ENCODE measurements at regions not wholly inside any gene's neighbourhood (a gene's known extent, or its start where the extent isn't known, plus 50 kb on each side); places are given as distances from the start of the nearest gene placed in this dataset.

DNA sequence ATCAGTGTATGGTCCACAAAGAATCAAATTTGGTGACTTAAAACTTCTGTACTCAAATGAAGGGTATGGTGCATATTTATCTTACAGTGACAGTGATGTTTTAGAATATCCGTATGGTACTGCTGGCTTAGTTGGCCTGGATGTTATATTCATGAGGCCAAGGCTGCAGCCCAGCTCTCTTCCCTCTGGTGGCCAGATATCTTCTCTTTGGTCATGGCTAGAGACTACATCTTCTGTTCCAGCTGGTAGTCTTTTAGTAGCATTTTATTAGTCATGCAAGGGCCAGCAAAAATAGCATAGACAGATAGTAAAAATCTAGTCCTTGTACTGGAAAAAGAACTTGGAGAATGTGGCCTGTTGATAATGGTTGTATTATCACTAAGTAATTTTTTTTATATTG lies 124.0 kb upstream of the ROPN1 start:
- Histone ChIP-seq H3K9me3 (no peaks in the 10 kb centered on the region), H3K27ac (ENCODE audit: low read length) (no peak overlapping the region), H3K36me3 (ENCODE audit: control insufficient read depth in 2 of 2, extremely low read depth in 1 of 2, insufficient read depth in 1 of 2, low read length in 1 of 2) (no peaks in the 10 kb centered on the region), H3K27me3 (replicated peaks in 1 of 2; ENCODE audit: control insufficient read depth in 2 of 2, extremely low read depth in 1 of 2, insufficient read depth in 2 of 2, low read length in 1 of 2) (peaks cover 0 to 10% of the 10 kb centered on the region in 2 experiments), H3K4me3 (ENCODE audit: control insufficient read depth in 1 of 2, extremely low read depth in 1 of 2, low read length in 1 of 2) (no peak overlapping the region), H3K4me1 (ENCODE audit: control insufficient read depth in 1 of 2, extremely low read depth in 1 of 2, insufficient read depth in 2 of 2, low read length in 2 of 2) (no peaks in the 10 kb centered on the region)
- Mint-ChIP-seq H3K27ac (no peak overlapping the region), H3K4me1 (no peaks in the 10 kb centered on the region), H3K9me3 (no peaks in the 10 kb centered on the region), H3K36me3 (no peaks in the 10 kb centered on the region), H3K4me3 (no peak overlapping the region), H3K27me3 (peaks cover 13 to 23% of the 10 kb centered on the region in 2 donors)
- WGBS (ENCODE audit: insufficient coverage): 80% methylated on average over 1 of the region's 1 CpG
- no peak for DNase-seq
- no peak for ATAC-seq (replicated peaks in 1 of 4)
- ChIA-PET POLR2A (no interaction called here), CTCF (no interaction called here)

DNA sequence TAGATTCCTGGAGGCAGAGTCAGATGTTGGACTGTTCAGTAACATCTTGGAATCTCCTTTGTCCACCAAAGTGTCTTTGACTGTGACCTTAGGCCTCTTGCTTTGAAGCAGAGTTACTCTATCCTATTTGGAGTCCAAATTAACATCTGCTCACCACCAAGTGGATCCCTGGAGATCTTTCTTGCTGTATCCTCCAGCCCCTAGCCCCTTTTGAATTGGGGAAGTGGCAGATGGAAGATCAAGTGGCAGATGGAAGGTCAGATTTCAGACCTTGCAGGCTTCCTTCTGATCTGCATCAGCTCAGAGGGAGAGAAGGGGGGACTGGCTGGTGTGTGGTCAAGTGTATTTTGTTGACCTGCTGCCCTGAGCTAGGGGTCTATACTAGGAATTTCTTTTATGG lies 125.0 kb upstream of the ROPN1 start:
- CTCF ChIA-PET: no interaction called here
- Histone ChIP-seq H3K36me3 (ENCODE audit: control insufficient read depth in 2 of 2, extremely low read depth in 1 of 2, insufficient read depth in 1 of 2, low read length in 1 of 2) (no peaks in the 10 kb centered on the region), H3K9me3 (no peaks in the 10 kb centered on the region), H3K4me1 (ENCODE audit: control insufficient read depth in 1 of 2, extremely low read depth in 1 of 2, insufficient read depth in 2 of 2, low read length in 2 of 2) (no peaks in the 10 kb centered on the region), H3K27me3 (replicated peaks in 1 of 2; ENCODE audit: control insufficient read depth in 2 of 2, extremely low read depth in 1 of 2, insufficient read depth in 2 of 2, low read length in 1 of 2) (peaks cover 0 to 10% of the 10 kb centered on the region in 2 experiments), H3K27ac (ENCODE audit: low read length) (no peak overlapping the region), H3K4me3 (ENCODE audit: control insufficient read depth in 1 of 2, extremely low read depth in 1 of 2, low read length in 1 of 2) (no peak overlapping the region)
- no peak for ATAC-seq (replicated peaks in 1 of 4)
- POLR2A ChIA-PET: no interaction called here
- no peaks in the 10 kb centered on the region for H3K36me3 Mint-ChIP-seq
- H3K9me3 Mint-ChIP-seq: no peaks in the 10 kb centered on the region
- no peak for DNase-seq
- no peak overlapping the region for H3K27ac Mint-ChIP-seq
- no peaks in the 10 kb centered on the region for H3K4me1 Mint-ChIP-seq
- peaks cover 13 to 23% of the 10 kb centered on the region in 2 donors for H3K27me3 Mint-ChIP-seq
- no peak overlapping the region for H3K4me3 Mint-ChIP-seq

GRCh38 chr3:124117486-124117885 lies 125.6 kb upstream of the ROPN1 start:
- no peak overlapping the region for H3K27ac Mint-ChIP-seq
- H3K4me3 ChIP-seq (ENCODE audit: control insufficient read depth in 1 of 2, extremely low read depth in 1 of 2, low read length in 1 of 2): no peak overlapping the region
- ChIA-PET CTCF (no interaction called here), POLR2A (no interaction called here)
- H3K4me3 Mint-ChIP-seq: no peak overlapping the region
- DNase-seq (no peak), ATAC-seq (replicated peaks in 1 of 4) (no peak)
- no peaks in the 10 kb centered on the region for H3K9me3 Mint-ChIP-seq
- 86% methylated on average over 2 of the region's 3 CpGs for WGBS (ENCODE audit: insufficient coverage)
- H3K27me3 Mint-ChIP-seq: peaks cover 13 to 23% of the 10 kb centered on the region in 2 donors
- no peaks in the 10 kb centered on the region for H3K9me3 ChIP-seq
- no peaks in the 10 kb centered on the region for H3K36me3 Mint-ChIP-seq
- no peak overlapping the region for H3K27ac ChIP-seq (ENCODE audit: low read length)
- H3K27me3 ChIP-seq (replicated peaks in 1 of 2; ENCODE audit: control insufficient read depth in 2 of 2, extremely low read depth in 1 of 2, insufficient read depth in 2 of 2, low read length in 1 of 2): peaks cover 0 to 10% of the 10 kb centered on the region in 2 experiments
- no peaks in the 10 kb centered on the region for H3K4me1 Mint-ChIP-seq
- H3K36me3 ChIP-seq (ENCODE audit: control insufficient read depth in 2 of 2, extremely low read depth in 1 of 2, insufficient read depth in 1 of 2, low read length in 1 of 2): no peaks in the 10 kb centered on the region
- no peaks in the 10 kb centered on the region for H3K4me1 ChIP-seq (ENCODE audit: control insufficient read depth in 1 of 2, extremely low read depth in 1 of 2, insufficient read depth in 2 of 2, low read length in 2 of 2)

DNA sequence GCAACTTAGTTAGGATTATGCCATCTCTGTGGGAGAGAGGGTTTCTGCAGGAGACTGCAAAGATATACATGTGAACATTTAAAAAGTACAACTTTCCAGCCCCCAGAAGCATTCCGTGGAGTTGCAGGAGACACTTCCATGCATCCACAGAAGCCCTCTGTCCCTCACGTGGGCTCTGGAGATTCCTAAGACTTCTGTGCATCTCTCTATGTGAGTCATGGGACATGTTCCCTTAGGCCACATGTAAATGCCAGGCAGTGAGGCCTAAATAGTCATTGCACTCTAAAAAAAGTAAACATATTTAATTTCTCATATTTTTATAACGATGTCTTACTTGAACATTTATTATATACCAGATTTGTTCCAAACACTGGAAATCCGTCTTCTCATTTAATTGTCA lies 126.5 kb upstream of the ROPN1 start:
- Mint-ChIP-seq H3K9me3 (no peaks in the 10 kb centered on the region), H3K27ac (no peak overlapping the region), H3K4me3 (no peak overlapping the region), H3K36me3 (no peaks in the 10 kb centered on the region), H3K27me3 (peaks cover 8 to 22% of the 10 kb centered on the region in 2 donors), H3K4me1 (no peaks in the 10 kb centered on the region)
- H3K4me1 ChIP-seq (ENCODE audit: control insufficient read depth in 1 of 2, extremely low read depth in 1 of 2, insufficient read depth in 2 of 2, low read length in 2 of 2): no peaks in the 10 kb centered on the region
- no peaks in the 10 kb centered on the region for H3K36me3 ChIP-seq (ENCODE audit: control insufficient read depth in 2 of 2, extremely low read depth in 1 of 2, insufficient read depth in 1 of 2, low read length in 1 of 2)
- DNase-seq (no peak), ATAC-seq (replicated peaks in 1 of 4) (no peak)
- peaks cover 0 to 12% of the 10 kb centered on the region in 2 experiments for H3K27me3 ChIP-seq (replicated peaks in 1 of 2; ENCODE audit: control insufficient read depth in 2 of 2, extremely low read depth in 1 of 2, insufficient read depth in 2 of 2, low read length in 1 of 2)
- ChIA-PET POLR2A (no interaction called here), CTCF (no interaction called here)
- 96% methylated on average over 4 of the region's 4 CpGs for WGBS (ENCODE audit: insufficient coverage)
- no peak overlapping the region for H3K27ac ChIP-seq (ENCODE audit: low read length)
- H3K9me3 ChIP-seq: no peaks in the 10 kb centered on the region
- H3K4me3 ChIP-seq (ENCODE audit: control insufficient read depth in 1 of 2, extremely low read depth in 1 of 2, low read length in 1 of 2): no peak overlapping the region

- CTCF ChIA-PET: no interaction called here
- no peak overlapping the region for H3K4me3 ChIP-seq (ENCODE audit: control insufficient read depth in 1 of 2, extremely low read depth in 1 of 2, low read length in 1 of 2)
- WGBS (ENCODE audit: insufficient coverage): 100% methylated on average over 1 of the region's 4 CpGs
Observed at GRCh38 chr3:124119056-124119716, 127.3 kb upstream of the ROPN1 start.

DNA sequence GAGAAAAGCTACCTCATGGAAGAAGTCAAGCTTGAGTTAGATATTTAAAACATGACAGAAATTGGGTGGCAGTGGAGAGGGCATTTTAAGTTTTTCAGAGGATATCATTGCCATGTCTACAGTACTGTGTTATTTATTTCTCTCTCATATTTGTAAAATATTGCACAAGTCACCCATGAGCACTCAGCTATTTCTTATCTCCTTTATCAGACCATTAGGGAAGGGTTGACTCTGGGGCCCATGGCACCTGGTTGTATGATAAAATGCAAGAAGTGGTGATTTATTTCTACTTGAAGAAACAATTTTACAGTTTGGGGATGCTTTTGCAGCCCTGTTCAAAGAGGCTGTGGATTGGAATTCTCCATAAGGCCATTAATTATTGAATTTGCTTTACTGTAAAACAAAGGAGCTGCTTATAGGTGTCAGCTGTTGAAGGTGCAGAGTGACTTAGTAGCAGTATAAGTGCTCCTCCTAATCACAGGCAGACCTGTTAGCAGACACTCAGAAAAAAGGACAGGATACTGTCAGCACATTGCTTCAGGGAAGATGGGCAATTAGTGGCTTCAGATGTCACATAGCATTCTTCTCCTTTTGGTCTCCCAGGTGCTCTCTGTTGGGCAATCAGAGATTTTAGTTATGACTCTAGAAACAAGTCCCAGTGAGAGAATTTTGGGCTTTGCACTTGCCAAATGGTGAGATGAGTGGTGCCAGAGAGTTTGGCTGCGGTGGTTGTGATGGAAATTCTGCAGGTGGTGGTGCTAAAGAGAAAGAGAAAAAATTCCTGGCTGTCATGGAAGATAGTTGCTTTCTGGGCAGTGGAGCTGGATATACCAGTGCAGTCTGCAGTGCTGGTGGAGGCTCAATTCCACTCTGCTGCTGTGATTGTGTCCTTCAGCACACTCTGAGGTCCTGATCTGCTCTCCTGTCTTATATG lies 129.7 kb upstream of the ROPN1 start:
- CTCF ChIA-PET: no interaction called here
- Mint-ChIP-seq H3K4me1 (no peaks in the 10 kb centered on the region), H3K36me3 (no peaks in the 10 kb centered on the region), H3K27ac (no peak overlapping the region), H3K9me3 (no peaks in the 10 kb centered on the region), H3K27me3 (peaks cover 9 to 19% of the 10 kb centered on the region in 2 donors), H3K4me3 (no peak overlapping the region)
- Histone ChIP-seq H3K4me3 (ENCODE audit: control insufficient read depth in 1 of 2, extremely low read depth in 1 of 2, low read length in 1 of 2) (no peak overlapping the region), H3K36me3 (ENCODE audit: control insufficient read depth in 2 of 2, extremely low read depth in 1 of 2, insufficient read depth in 1 of 2, low read length in 1 of 2) (no peaks in the 10 kb centered on the region), H3K27me3 (replicated peaks in 1 of 2; ENCODE audit: control insufficient read depth in 2 of 2, extremely low read depth in 1 of 2, insufficient read depth in 2 of 2, low read length in 1 of 2) (peaks cover 0 to 10% of the 10 kb centered on the region in 2 experiments), H3K4me1 (ENCODE audit: control insufficient read depth in 1 of 2, extremely low read depth in 1 of 2, insufficient read depth in 2 of 2, low read length in 2 of 2) (no peaks in the 10 kb centered on the region), H3K9me3 (no peaks in the 10 kb centered on the region), H3K27ac (ENCODE audit: low read length) (no peak overlapping the region)
- WGBS (ENCODE audit: insufficient coverage): 50% methylated on average over 1 of the region's 1 CpG
- no peak for DNase-seq
- ATAC-seq (replicated peaks in 1 of 4): no peak
- POLR2A ChIA-PET: no interaction called here

More at GRCh38 chr3:124119056-124119716, 127.3 kb upstream of the ROPN1 start:
- no peaks in the 10 kb centered on the region for H3K36me3 Mint-ChIP-seq
- H3K27ac Mint-ChIP-seq: no peak overlapping the region
- Histone ChIP-seq H3K27ac (ENCODE audit: low read length) (no peak overlapping the region), H3K36me3 (ENCODE audit: control insufficient read depth in 2 of 2, extremely low read depth in 1 of 2, insufficient read depth in 1 of 2, low read length in 1 of 2) (no peaks in the 10 kb centered on the region), H3K9me3 (no peaks in the 10 kb centered on the region), H3K27me3 (replicated peaks in 1 of 2; ENCODE audit: control insufficient read depth in 2 of 2, extremely low read depth in 1 of 2, insufficient read depth in 2 of 2, low read length in 1 of 2) (peaks cover 0 to 10% of the 10 kb centered on the region in 2 experiments), H3K4me1 (ENCODE audit: control insufficient read depth in 1 of 2, extremely low read depth in 1 of 2, insufficient read depth in 2 of 2, low read length in 2 of 2) (no peaks in the 10 kb centered on the region)
- no peak for ATAC-seq (replicated peaks in 1 of 4)
- H3K27me3 Mint-ChIP-seq: peaks cover 5 to 19% of the 10 kb centered on the region in 2 donors
- DNase-seq: no peak
- POLR2A ChIA-PET: no interaction called here
- H3K4me1 Mint-ChIP-seq: no peaks in the 10 kb centered on the region
- no peak overlapping the region for H3K4me3 Mint-ChIP-seq
- no peaks in the 10 kb centered on the region for H3K9me3 Mint-ChIP-seq

Measured in T-cell (primary cell).